A549 (cell line): ENCODE measurements at regions not wholly inside any gene's neighbourhood (a gene's known extent, or its start where the extent isn't known, plus 50 kb on each side); places are given as distances from the start of the nearest gene placed in this dataset.

Experiments
- CBX8 ChIP-seq: fragments of 200-600 bp; sonication (generic); IDR thresholded peaks from 2 replicates; pipeline ENCODE4 v1.6.1; 2016
- CHD2 ChIP-seq: fragments of 150-350 bp; IDR thresholded peaks from 2 replicates; pipeline ENCODE4 v1.6.1; 2014; ENCODE audit warnings: low read length; ENCODE audit not compliant: partially characterized antibody
- CTCF ChIP-seq: fragments of >200 bp; sonication (Bioruptor Twin); formaldehyde crosslinking; IDR thresholded peaks from 3 replicates; pipeline ENCODE4 v1.5.1; 2016
- POLR2A ChIP-seq: IDR thresholded peaks from 2 replicates; pipeline ENCODE4 v1.6.1; 2012; ENCODE audit warnings: mild to moderate bottlenecking, low read length

- TF ChIP-seq POLR2A (no peak), CTCF (no peak), CHD2 (no peak), CBX8 (no peak)
These were observed 156.5 kb downstream of the BTG1 start for GRCh38 chr12:91989143-91989542.
